HG02943 (cell line): ENCODE measurements at regions not wholly inside any gene's neighbourhood (a gene's known extent, or its start where the extent isn't known, plus 50 kb on each side); places are given as distances from the start of the nearest gene placed in this dataset.

Experiments used
- ATAC-seq: cut with Tn5 transposase; IDR thresholded peaks from one replicate; pipeline ENCODE4 v1.9.1; 2021; ENCODE audit warnings: mild to moderate bottlenecking, low read depth, moderate library complexity; ENCODE audit not compliant: unreplicated experiment

- ATAC-seq: no peak
Observed at GRCh38 chr10:10367264-10367663, 650.4 kb upstream of the CELF2 start.

- ATAC-seq: no peak
Observed at GRCh38 chr10:10368951-10369576, 648.6 kb upstream of the CELF2 start.

- no peak for ATAC-seq
Observed at GRCh38 chr10:10385831-10386230, 631.8 kb upstream of the CELF2 start.

GRCh38 chr10:10389182-10389581, 628.5 kb upstream of the CELF2 start:
- ATAC-seq: no peak

GRCh38 chr10:10392511-10392910, 625.2 kb upstream of the CELF2 start:
- no peak for ATAC-seq

GRCh38 chr10:10394933-10395658, 622.6 kb upstream of the CELF2 start:
- no peak for ATAC-seq

- ATAC-seq: no peak
Observed at GRCh38 chr10:10396601-10397000, 621.1 kb upstream of the CELF2 start.

- ATAC-seq: no peak
Observed at GRCh38 chr10:10397906-10398305, 619.8 kb upstream of the CELF2 start.

GRCh38 chr10:10403762-10404161, 613.9 kb upstream of the CELF2 start:
- ATAC-seq: no peak

GRCh38 chr10:10417671-10418070, 600.0 kb upstream of the CELF2 start:
- no peak for ATAC-seq

- ATAC-seq: peak; percentile 98
Observed at GRCh38 chr10:10418387-10418786, 599.3 kb upstream of the CELF2 start.

- no peak for ATAC-seq
Observed at GRCh38 chr10:10421071-10421470, 596.6 kb upstream of the CELF2 start.

- no peak for ATAC-seq
Observed at GRCh38 chr10:10431422-10432066, 586.1 kb upstream of the CELF2 start.

GRCh38 chr10:10432296-10433035, 585.2 kb upstream of the CELF2 start:
- no peak for ATAC-seq

GRCh38 chr10:10434312-10434711, 583.4 kb upstream of the CELF2 start:
- no peak for ATAC-seq

GRCh38 chr10:10437886-10438285, 579.8 kb upstream of the CELF2 start:
- no peak for ATAC-seq

GRCh38 chr10:10438335-10439100, 579.2 kb upstream of the CELF2 start:
- no peak for ATAC-seq

- no peak for ATAC-seq
Observed at GRCh38 chr10:10456856-10457255, 560.8 kb upstream of the CELF2 start.

- no peak for ATAC-seq
Observed at GRCh38 chr10:10460451-10460850, 557.2 kb upstream of the CELF2 start.

- ATAC-seq: no peak
Observed at GRCh38 chr10:10462151-10462941, 555.3 kb upstream of the CELF2 start.
